Activated T-helper 17 cell treated with anti-CD3 and anti-CD28 coated beads, Interleukin-2, amount 50 U/mL, for 72 hours (primary cell): ENCODE measurements at regions not wholly inside any gene's neighbourhood (a gene's known extent, or its start where the extent isn't known, plus 50 kb on each side); places are given as distances from the start of the nearest gene placed in this dataset.
A peak's percentile ranks its signal among the peaks of the same experiment; 100 is the strongest.

Source experiments
- ATAC-seq: fragments of 150-1000 bp; cut with Tn5 transposase; replicated peaks from 2 replicates; pipeline ENCODE4 v1.10.0; 2021; ENCODE audit warnings: mild to moderate bottlenecking, moderate library complexity
- H3K27ac Mint-ChIP-seq: one replicate; pipeline ENCODE4 v1.8.0; 2022; ENCODE audit warnings: mixed read lengths
- H3K27me3 Mint-ChIP-seq: one replicate; pipeline ENCODE4 v1.8.0; 2022; ENCODE audit warnings: mixed read lengths
- H3K36me3 Mint-ChIP-seq: one replicate; pipeline ENCODE4 v1.8.0; 2022; ENCODE audit warnings: low read depth, mild to moderate bottlenecking, mixed read lengths
- H3K4me1 Mint-ChIP-seq: one replicate; pipeline ENCODE4 v1.8.0; 2022; ENCODE audit warnings: mixed read lengths
- H3K4me3 Mint-ChIP-seq: one replicate; pipeline ENCODE4 v1.8.0; 2022; ENCODE audit warnings: mild to moderate bottlenecking, mixed read lengths
- H3K9me3 Mint-ChIP-seq: one replicate; pipeline ENCODE4 v1.8.0; 2022; ENCODE audit warnings: mixed read lengths

GRCh38 chr3:152218602-152219001 lies 50.1 kb upstream of the MBNL1 start:
- ATAC-seq = no peak
- Mint-ChIP-seq H3K27ac (peak overlapping the region; percentile 55), H3K36me3 (no peaks in the 10 kb centered on the region), H3K9me3 (no peaks in the 10 kb centered on the region), H3K4me1 (peaks cover 41% of the 10 kb centered on the region), H3K4me3 (peak overlapping the region; percentile 69), H3K27me3 (no peaks in the 10 kb centered on the region)
